Stimulated activated naive CD4-positive, alpha-beta T cell treated with Interleukin-2 at 50 U/mL for 16 hours (primary cell): ENCODE measurements at regions not wholly inside any gene's neighbourhood (a gene's known extent, or its start where the extent isn't known, plus 50 kb on each side); places are given as distances from the start of the nearest gene placed in this dataset.

Experiments used
- DNase-seq: peaks from one replicate; lab custom pipeline; 2025; lab: John Stamatoyannopoulos, UW

DNA sequence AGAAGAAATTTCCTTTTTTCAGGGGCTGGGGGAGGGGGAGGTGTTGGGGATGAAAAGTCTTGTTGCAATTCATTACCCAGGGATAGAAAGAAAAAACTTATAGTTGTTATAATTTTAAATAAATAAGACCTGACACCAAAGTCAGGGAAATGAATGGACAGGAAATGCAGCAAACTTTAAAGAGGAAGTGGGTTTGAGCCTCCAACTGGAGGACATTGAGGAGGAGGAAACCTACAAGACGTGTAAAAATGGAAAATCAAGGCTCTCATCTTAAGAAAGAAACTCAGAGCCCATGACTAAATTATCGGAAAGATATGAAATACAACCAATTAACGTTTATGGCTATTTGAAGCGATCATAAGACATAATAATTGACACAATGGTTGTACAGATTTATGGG, 54.4 kb downstream of the NIBAN1 start:
- no peak for DNase-seq

DNA sequence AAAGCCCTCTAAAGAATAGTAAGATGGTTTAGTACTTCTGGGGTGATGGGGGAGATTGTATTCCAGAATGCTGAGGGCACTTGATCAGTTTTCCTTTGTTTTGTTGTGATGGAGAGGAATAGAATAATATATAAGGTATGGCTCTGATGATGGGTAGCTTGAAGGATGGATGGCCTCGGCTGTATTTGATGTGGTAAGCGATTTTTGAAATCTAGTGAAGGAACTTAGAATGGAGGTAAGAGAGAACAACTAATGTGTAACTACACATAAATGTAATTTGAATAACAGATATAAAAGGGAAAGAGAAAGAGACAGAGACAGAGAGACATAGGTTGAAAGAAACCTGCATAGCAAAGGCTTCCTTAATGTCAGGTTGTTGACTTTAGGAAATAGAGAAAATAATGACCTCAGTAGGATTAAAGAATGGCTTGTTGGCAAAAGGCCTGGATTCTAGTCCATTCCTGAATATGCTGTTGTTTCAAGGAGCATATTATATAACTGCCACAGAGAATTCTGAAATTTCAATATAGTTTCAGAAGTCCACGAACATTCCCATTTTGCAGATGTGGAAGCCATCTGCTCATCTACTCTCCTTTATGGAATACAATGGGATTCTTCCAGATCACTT, 58.7 kb downstream of the NIBAN1 start:
- no peak for DNase-seq

DNA sequence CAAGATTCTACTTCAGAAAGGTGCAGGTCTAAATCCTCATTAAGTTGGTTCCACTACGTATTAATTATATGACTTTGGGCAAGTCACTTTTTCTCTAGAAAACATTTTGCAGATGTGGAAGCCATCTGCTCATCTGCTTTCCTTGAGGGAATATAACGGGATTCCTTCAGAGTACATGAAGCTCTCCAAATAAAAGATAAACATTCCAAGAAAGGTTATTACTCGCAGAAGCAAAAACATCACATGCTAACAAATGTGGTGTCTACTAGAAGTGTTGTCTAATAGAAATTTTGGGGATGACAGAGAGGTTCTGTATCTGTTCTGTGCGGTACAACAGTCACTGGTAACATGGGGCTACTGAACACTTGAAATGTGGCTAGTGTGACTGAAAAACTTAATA, 60.2 kb downstream of the NIBAN1 start:
- DNase-seq = no peak

DNA sequence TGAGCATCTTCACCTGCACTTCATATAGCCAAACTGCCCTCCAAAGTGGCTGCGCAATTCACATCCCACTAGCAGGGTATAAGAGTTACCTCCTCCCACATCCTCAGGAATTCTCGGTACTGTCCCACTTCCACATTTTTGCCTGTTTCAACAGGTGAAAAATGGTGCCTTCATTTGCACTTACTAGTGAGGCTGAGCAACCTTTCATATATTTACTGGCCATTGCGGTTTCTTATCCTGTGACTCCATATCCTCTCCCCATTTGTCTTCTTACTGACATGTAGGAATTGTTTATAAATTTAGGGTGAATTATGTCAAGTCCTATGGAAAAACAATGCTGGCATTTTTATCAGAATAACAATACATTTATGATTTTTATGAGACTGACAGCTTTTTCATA, 61.9 kb downstream of the NIBAN1 start:
- DNase-seq = no peak

- no peak for DNase-seq
Observed at GRCh38 chr1:184911830-184912229, 62.5 kb downstream of the NIBAN1 start.

DNA sequence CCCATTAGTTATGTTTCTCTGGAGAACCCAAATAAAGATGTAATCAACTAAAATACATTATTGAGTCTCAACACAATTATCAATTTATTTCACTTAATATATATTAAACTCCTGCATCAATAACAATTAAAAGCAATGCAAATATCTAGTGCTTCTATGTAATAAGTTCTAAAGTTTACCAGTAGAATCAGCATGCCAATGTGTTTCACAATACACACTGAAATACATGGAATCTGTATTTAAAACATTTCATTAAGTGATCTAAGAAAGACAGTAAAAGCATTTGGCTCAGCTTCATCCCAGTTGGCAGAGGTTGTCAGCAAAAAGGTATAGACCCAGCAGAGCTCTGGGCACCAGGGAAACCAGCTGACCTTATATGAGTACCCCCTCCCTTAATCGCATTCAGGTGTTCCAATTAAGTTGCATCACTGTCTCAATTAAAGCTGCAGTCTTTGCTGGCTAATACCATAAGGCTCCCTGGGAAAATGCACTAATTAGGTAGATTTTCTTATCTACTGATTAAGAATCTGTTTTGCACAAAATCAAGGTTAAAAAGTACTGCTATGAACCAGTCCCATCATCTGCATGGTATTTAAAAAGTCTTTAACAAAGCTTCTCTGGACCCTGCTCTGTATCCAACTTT, 63.1 kb downstream of the NIBAN1 start:
- DNase-seq = no peak

DNA sequence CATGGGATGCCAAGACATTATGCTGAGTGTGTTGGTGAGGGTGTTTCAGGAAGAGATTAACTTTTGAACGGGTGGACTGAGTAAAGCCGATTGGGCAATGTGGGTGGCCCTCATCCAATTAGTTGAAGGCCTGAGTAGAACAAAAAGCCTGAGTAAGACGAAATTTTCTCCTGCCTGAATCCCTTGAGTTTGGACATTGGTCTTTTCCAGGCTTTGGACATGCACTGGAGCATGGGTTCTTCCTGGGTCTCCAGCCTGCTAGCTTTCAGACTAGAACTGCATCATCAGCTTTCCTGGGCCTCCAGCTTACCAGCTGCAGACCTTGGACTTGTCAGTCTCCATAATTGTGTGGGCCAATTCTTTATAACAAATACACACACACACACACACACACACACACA, 63.6 kb downstream of the NIBAN1 start:
- no peak for DNase-seq

DNA sequence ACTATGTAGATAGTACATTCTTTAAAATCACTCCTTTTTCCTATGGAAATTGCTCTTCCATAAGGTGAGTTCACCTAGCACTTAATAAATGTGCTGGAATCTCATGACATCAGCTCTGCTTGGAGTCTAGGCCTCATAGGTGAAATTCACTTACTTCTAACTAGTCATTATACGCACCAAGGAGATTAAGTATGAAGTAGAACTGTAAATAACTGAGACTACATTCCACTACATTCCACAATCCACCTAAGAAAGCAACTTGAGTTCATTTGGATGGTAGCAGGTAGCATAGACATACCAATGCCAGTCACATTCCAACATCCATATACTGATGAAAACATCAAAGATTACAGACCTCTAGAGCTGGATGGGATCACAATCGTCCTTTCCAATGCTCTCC, 64.3 kb downstream of the NIBAN1 start:
- DNase-seq = no peak

GRCh38 chr1:184909019-184909418, 65.3 kb downstream of the NIBAN1 start:
- DNase-seq = no peak

DNA sequence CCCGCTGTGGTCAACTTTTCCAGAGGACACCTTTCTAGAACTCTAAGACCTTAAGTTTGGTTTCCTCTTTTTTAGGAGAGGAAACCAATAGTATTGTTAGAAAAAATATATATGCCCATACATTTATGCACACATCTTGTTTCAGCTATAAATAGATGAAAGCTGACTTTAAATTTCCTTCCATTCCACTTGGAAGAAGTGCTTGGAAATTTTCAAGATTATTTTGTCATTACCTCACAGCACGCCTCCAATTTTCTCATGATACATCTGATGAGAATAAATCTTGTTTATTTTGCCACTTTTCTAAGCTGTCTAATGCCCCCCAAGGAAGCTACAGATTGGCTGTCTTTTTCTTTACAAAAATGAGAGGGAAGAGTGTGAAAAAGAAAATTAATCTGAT, 65.8 kb downstream of the NIBAN1 start:
- no peak for DNase-seq

DNA sequence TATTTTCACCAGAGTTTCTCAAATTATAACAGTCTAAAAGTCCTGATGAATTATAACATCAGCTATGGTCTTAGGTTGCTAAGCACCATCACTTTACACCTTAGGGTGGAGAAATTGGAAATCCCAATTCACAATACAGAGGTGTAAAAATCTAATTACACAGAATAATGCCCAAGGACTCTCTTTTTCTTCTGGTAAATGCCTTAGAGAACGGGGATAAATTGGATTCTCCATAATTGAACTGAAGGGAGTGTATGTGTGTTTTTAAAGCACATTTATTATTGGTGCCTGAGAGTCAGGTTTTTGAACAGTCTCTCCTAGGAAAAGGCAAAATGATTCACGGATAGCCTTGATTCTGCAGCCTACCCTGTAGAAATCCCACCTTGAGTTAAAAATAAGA, 66.8 kb downstream of the NIBAN1 start:
- DNase-seq = no peak

- no peak for DNase-seq
Observed at GRCh38 chr1:184906761-184907160, 67.5 kb downstream of the NIBAN1 start.

DNA sequence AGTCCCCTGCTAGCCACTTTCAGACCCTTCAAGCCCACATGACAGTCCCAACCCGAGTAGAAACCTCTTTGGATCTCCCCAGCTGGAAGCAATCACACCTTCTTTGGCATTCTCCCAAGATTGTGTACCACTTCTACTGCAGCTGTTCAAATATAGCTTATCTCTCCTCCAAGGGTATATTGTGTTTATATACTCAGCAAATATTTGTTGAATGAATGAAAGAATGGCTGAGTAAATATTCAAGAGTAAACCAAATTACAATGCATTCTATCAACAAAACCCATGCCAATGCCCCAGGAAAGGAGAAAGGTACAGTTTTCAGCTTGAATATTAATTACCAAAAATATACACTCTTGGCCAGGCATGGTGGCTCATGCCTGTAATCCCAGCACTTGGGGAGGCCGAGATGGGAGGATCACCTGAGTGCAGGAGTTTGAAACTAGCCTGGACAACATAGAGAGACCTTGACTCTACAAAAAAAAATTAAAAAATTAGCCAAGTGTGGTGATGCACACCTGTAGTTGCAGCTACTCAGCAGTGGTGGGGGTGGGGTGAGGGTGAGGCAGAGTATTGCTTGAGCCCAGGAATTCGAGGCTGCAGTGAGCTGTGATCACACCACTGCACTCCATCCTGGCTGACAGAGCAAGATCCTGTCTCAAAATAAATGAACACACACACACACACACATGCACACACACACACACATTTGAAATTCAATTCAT, 68.5 kb downstream of the NIBAN1 start:
- no peak for DNase-seq

GRCh38 chr1:184903111-184903692, 71.1 kb downstream of the NIBAN1 start:
- no peak for DNase-seq

DNA sequence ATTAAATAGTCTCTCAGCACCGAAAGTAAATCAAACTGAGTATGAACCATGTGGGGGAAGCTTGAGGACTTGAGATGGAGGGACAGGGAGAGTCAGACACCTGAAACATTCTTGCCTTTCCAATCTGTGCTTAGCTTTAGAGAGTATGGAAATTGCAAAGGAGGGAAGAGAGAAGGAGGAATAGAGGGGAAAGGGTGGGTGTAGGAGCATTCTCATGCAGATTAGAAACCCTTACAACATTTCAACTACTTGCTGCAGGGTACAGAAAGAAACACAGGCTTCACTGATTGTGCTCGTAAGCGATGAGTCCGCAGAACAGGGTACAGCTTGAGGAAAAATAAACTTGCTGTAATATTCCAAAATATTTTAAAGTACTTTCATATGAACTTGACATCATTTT, 73.8 kb downstream of the NIBAN1 start:
- no peak for DNase-seq

GRCh38 chr1:184896000-184896399, 78.3 kb downstream of the NIBAN1 start:
- no peak for DNase-seq

GRCh38 chr1:184895086-184895485, 79.2 kb downstream of the NIBAN1 start:
- no peak for DNase-seq

GRCh38 chr1:184893695-184894094, 80.6 kb downstream of the NIBAN1 start:
- DNase-seq = no peak

DNA sequence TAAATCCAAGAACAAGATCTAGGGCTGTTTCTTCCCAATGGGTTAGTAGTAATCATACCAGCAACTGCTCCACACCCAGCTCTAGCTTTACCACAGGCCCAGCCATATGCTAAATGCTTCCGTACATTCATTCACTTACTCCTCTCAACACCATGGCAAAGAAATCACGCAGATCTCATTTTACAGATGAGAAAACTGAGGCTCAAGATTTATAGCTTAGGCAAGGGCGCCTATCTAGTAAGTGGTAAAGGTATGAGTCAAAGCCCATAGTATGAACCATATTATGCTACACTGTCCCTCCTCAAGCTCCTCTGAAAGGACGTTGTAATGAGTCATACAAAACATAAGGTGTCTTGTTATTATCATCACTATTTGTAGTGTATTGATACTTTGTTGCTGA, 82.2 kb downstream of the NIBAN1 start:
- DNase-seq = peak; percentile 10

DNA sequence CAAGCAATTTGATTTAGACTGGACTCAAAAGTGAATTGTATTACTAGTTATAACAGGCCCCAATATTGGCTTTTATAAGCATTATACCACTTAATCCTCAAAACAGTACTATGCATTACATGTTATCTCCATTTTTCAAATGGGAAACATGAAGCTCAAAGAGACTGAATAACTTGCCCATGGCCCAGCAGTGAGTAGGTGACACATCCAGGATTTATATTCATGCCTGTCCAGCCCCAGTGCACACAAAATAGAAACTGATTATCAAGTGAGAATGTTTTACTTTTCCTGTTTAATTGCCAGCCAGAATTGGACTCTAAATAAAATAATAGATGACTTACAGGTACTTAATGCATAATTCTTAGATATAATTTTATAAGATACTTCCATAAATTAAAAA, 82.9 kb downstream of the NIBAN1 start:
- DNase-seq = no peak

GRCh38 chr1:184890539-184890973, 83.8 kb downstream of the NIBAN1 start:
- peak; percentile 33 for DNase-seq

DNA sequence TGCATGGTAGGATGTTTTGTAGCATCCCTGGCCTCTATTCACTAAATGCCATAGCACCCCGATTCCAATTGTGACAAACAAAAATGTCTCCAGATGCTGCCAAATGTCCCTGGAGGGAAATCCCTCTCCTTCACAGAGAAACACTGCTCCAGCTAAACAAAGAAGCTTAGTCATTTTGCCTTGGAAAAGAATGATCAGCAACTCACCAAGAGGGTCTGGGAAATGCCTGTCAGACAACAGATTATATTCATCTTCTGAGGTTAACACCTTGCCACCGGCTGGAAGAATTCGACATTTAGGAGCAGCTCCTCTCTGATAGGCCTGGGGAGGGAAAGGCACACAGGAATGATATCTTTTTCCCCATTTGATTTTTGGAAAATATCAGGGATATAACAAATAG, 84.4 kb downstream of the NIBAN1 start:
- DNase-seq = no peak

DNA sequence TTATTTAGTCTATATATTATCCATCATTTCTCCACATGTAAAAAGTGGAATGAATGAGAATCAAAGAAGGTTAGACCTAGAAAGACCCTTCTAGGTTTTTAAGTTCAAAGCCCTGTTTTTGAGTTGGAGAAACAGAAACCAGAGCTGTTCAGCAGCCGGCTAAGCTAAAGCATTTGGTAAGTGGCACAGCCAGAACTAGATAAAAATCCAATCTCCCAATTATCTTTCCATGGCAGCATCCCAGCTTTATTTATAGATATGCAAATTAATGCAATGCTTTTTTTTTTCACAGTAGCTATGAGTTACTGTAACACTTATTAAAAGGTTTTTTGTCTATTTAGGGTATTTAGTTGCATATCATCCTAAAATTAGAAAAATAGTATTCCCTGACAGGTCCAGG, 85.1 kb downstream of the NIBAN1 start:
- DNase-seq = no peak
